Stimulated activated CD4-positive, alpha-beta T cell treated with anti-CD3 and anti-CD28 coated beads, Interleukin-1b, Interleukin-23, amount 100 ng/mL, for 48 hours (primary cell): ENCODE measurements at regions not wholly inside any gene's neighbourhood (a gene's known extent, or its start where the extent isn't known, plus 50 kb on each side); places are given as distances from the start of the nearest gene placed in this dataset.
"Not testable (repeated sequence)": the region's sequence is repeated elsewhere in the genome, so short reads cannot be mapped to it uniquely, and the experiment has no call there.

Experiments
- DNase-seq: peaks from one replicate; pipeline ENCODE4 v3.0.0-alpha.2; 2020

- DNase-seq: peak; percentile 53
Measured at GRCh38 chr16:33009468-33009867, 184.6 kb upstream of the TP53TG3C start.

DNA sequence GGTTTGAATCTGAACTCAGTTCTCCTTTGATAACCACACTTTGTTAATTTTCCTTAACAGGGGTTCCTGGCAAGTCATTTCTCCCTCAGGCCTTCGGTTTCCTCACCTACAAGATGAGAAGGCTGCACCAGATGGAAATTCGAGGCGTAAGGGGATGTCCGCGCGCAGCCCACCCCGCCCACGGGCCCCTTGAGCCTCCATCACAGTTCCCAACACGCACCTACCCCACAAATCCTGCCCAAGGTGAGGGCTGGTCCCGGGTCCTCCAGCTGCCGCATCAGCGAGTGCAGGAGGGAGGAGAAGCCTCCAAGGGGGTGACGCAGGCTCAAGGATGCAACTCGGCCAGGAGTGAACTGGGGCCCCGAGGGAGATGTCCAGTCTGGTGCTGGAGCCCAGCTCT lies 166.9 kb upstream of the TP53TG3C start:
- DNase-seq: not testable (repeated sequence)

DNA sequence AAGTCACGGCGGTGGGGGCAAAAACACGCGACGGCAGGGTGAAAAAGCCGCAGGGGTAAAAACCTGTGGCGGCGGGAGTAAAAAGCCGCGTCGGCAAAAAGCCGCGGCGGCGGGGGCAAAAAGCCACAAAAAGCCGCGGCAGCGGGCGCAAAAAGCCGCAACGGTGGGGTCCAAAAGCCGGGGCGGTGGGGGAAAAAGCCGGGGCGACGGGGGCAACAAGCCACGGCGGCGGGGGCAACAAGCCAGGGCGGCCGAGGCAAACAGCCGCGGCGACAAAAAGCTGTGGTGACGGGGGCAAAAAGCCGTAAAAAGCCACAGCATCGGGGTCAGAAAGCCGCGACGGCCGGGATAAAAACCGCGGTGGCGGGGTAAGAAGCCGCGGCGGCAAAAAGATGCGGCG lies 166.1 kb upstream of the TP53TG3C start:
- DNase-seq: not testable (repeated sequence)

DNA sequence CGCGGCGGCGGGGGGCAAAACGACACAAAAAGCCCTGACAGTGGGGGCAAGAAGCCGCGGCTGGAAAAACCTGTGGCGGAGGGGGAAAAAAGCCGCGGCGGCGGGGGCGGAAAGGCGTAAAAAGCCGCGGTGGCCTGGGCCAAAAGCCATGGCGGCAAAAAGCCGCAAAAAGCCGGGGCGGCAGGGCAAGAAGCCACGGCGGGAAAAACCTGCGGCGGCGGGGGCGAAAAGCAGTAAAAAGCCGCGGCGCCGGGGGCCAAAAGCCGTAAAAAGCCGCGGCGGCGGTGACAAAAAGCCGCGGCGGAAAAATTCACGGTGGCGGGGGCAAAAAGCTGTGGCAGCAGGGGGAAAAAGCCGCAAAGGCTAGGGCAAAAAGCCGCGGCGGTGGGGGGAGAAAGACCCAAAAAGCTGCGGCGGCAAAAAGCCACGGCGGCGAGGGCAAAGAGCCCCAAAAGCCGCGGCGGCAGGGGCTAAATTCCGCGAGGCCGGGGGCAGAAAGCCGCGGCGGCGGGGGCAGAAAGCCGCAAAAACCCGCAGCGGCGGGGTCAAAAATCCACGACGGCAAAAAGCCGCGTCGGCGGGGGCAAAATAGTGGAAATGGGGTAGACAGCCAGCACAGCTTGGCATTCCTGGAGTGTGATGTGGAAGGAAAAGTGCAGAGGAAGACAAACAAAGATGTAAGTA lies 165.2 kb upstream of the TP53TG3C start:
- DNase-seq: not testable (repeated sequence)

DNA sequence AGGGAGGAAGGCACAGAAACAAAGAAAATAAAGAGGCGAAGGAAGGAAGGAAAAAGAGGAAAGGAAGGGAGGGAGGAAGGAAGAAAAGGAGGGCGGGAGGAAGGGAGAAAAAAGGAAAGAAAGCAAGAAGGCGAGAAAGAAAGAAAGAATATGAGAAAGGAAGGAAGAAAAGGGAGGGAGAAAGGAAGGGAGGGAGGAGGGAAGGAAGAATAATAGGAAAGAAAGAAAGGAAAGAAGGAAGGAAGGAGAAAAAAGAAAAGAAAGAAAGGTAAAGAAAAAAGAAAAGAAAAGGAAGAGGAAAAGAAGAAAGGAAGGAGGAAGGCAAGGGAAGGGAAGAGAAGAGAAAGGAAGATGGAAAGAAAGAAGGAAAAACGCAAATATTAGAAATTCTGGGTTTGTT lies 145.2 kb upstream of the TP53TG3C start:
- not testable (repeated sequence) for DNase-seq

- DNase-seq: no peak
Measured at GRCh38 chr16:33059206-33059605, 134.8 kb upstream of the TP53TG3C start.

DNA sequence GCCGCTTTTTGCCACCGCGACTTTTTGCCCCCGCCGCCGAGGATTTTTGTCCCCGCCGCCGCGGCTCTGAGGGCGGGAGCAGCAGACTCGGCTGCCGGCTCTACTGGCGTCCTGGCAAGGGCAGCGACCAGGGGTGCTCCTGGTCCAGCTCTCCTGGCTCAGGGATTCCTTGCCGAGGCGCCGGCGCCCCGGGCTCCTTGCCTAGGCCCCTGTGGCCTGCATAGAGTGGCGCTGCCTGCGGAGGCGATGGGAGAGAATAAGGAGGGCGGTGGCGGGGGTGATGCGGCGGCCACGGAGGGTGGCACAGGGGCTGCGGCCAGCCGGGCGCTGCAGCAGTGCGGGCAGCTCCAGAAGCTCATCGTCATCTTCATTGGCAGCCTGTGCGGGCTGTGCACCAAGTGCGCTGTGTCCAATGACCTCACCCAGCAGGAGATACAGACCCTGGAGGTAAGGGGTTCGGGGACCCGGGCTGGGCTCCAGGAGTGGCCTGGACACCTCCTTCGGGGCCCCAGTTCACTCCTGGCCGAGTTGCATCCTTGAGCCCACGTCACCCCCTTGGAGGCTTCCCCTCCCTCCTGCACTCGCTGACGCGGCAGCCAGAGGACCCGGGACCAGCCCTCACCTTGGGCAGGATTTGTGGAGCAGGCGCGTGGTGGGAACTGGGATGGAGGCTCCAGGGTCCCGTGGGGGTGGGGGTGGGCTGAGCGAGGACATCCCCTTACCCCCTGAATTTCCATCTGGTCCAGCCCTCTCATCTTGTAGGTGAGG lies 134.2 kb upstream of the TP53TG3C start:
- DNase-seq: not testable (repeated sequence)

- not testable (repeated sequence) for DNase-seq
Measured at GRCh38 chr16:33062763-33063162, 131.3 kb upstream of the TP53TG3C start.

- not testable (repeated sequence) for DNase-seq
Measured at GRCh38 chr16:33063365-33064170, 130.5 kb upstream of the TP53TG3C start.

GRCh38 chr16:33064454-33065073 lies 129.5 kb upstream of the TP53TG3C start:
- DNase-seq: not testable (repeated sequence)
